GM18858 (cell line): ENCODE measurements at regions not wholly inside any gene's neighbourhood (a gene's known extent, or its start where the extent isn't known, plus 50 kb on each side); places are given as distances from the start of the nearest gene placed in this dataset.
"Not testable (repeated sequence)": the region's sequence is repeated elsewhere in the genome, so short reads cannot be mapped to it uniquely, and the experiment has no call there.

Source experiments
- ATAC-seq: cut with Tn5 transposase; IDR thresholded peaks from one replicate; pipeline ENCODE4 v1.9.1; 2021; ENCODE audit not compliant: unreplicated experiment

- ATAC-seq = no peak
Measured at GRCh38 chr11:34756591-34756990, 135.7 kb downstream of the EHF start.

DNA sequence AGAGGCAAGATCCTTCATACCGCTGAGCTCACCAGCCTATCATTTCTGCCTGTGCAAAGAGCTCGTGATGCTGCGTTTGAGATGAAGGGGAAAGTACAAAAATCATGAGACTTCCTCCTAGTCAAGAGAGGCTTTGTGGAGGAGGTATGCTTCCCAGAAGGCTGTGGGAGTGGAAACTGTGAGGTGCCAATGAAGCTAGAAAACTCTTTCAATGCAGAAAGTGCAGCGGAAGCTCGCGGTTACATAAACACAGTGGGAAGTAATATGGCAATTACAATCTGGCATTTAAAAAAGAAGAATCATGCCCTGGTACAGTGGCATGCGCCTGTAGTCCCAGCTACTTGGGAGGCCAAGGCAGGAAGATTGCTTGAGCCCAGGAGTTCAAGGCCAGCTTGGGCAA is 134.8 kb downstream of the EHF start:
- no peak for ATAC-seq

- ATAC-seq = no peak
Measured at GRCh38 chr11:34754171-34754823, 133.4 kb downstream of the EHF start.

- no peak for ATAC-seq
Measured at GRCh38 chr11:34750692-34751405, 130.0 kb downstream of the EHF start.

DNA sequence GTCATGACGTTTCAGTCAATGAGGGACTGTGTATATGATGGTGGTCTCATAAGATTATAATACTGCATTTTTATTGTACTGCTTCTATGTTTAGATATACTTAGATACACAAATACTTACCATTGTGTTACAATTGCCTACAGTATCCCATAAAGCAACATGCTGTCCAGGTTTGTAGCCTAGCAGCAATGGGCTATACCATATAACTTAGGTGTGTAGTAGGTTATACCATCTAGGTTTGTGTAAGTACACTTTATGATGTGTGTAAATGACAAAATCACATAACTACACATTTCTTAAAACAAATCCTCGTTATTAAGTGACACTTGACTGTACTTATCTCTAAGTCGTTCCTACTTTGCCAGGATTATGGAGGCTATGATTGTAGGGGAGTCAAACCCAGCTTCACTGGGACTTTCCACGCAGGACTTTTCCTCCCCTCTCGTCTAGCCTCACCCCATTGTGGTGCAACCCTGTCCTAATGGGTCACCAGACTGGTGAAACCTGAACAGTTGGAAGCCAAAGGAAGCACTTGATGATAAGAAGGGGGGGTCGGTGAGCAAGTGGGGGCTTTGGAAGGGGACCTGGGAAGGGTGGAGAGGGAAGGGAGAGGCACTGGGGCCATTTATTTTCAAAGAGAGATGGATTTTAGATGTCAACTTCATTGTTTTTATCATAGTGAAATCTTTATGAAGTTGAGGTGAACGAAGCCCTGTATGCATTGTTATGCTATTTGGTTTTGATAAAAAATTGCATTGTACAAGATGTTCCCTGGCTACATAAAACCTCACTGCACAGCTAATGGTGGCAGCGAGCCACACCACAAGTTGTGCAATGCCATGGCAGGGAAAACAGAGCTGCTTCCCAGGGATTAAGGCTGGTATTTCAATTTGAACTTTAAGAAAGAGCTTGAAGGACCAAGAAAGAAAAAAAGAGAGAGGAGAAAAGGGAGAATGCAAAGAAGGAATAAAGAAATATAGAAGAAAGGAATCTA is 129.1 kb downstream of the EHF start:
- no peak for ATAC-seq

- no peak for ATAC-seq
Measured at GRCh38 chr11:34748036-34748435, 127.1 kb downstream of the EHF start.

- ATAC-seq = no peak
Measured at GRCh38 chr11:34747251-34747650, 126.4 kb downstream of the EHF start.

DNA sequence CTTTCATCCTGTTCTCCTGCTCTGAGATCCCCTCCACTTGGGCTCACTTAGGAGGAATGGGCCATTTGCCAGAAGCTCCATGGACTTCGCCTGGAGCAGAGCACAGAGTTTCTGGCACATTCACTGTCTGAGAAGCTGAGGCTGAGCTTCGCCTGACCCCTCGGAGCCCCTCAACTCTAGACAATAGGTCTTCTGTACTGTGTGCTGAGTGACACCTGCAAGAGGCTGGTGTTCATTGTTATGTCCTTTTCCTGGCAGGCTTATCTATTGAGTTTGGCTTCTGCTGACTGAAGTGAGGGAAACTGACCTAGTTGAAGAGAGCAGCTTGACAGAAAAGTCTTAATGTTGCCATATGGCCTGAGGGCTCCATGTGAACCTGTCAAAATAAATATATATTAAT is 124.3 kb downstream of the EHF start:
- no peak for ATAC-seq

DNA sequence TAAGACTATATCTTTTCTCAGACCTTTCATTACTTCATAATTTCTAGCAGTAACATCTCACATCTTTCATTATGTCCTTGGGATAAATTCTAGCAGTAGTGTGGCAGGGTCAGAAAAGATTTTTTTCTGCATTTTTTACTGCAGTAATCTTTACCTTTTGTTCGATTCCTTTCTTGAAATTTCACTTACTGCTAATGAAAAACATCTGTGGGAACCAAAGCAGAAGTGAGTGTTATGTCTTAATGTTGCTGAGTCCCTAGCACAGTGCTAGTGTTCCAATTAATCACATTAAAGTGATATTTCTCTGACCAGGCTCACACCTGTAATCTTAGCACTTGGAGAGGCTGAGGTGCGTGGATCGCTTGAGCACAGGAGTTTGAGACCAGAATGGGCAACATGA is 123.6 kb downstream of the EHF start:
- ATAC-seq = no peak

- no peak for ATAC-seq
Measured at GRCh38 chr11:34738237-34738636, 117.3 kb downstream of the EHF start.

- no peak for ATAC-seq
Measured at GRCh38 chr11:34732831-34733230, 111.9 kb downstream of the EHF start.

DNA sequence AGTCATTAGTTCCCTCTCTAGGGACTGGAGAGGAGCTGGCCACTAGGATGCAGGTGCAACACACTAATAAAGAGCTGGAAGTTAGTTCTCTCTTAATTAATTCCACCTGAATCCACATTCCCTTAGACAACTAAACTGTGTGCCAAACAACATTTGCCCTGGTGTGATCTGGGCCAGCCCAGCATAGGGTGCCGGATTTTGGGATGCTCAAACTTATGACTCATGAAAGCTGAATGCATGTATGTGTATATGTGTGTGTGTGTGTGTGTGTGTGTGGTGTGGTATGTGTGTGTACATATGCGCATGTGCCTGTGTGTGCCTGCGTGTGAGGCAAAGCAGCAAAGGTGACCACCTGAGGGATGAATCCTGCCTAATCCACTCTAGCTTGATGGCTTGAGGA is 110.7 kb downstream of the EHF start:
- no peak for ATAC-seq

DNA sequence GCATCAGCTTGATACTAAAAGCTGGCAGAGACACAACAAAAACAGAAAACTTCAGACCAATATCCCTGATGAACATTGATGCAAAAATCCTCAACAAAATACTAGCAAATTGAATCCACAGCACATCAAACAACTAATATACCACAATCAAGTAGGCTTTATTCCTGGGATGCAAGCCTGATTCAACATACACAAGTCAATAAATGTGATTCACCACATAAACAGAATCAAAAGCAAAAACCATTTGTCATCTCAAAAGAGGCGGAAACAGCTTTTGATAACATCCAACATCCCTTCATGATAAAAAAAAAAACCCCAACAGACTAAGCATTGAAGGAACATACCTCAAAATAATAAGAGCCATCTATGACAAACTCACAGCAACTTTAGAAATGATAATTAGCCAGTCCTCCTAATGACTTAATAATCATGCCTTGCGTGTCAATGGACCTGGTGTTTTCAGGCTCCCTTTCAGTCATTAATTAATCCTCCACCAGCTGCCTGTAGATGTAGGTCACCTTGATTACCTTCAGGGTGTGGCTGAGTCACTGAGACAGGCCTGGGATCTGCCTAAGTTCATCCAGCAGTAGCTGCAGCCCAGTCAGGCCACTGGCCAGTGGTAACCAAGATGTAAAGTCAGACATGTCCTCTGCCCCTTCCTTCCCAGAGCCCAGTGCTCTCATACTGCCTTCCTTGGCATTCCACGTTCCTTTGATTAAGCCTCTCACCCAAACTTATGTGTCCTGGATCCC is 109.8 kb downstream of the EHF start:
- no peak for ATAC-seq

DNA sequence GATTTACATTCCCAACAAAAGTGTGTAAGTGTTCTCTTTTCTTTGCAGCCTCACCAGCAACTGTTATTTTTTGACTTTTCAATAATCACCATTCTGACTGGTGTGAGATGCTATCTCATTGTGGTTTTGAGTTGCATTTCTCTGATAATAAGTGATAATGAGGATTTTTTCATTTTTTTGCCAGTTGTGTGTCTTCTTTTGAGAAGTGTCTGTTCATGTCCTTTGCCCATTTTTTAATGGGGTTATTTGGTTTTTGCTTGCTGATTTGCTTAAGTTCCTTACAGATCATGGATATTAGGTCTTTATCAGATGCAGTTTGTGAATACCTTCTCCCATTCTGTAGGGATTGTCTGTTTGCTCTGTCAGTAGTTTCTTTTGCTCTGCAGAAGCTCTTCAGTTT is 107.7 kb downstream of the EHF start:
- ATAC-seq = no peak

DNA sequence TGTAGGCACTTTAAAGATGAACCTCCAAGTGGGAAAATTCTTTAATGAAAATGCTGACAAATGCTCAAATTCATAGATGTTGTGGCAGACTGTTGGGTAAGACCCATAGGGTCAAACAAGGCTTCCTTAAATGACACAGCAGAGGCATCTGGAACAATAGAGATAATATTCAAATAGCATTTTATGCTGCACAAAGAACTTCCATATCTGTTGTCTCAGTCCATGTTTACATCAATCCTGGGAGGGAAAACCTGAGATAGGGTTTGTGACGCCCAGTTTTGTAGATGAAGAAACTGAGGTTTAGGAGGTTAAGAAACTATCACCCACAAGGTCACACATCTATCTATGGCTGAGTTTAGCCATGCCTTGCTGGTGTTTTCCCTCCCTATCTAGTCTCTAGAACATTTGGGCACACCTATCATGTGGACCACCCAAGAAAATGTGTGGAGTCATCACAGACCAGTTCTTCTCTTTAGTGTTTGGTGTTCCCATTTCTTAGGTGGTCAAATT is 106.4 kb downstream of the EHF start:
- no peak for ATAC-seq

DNA sequence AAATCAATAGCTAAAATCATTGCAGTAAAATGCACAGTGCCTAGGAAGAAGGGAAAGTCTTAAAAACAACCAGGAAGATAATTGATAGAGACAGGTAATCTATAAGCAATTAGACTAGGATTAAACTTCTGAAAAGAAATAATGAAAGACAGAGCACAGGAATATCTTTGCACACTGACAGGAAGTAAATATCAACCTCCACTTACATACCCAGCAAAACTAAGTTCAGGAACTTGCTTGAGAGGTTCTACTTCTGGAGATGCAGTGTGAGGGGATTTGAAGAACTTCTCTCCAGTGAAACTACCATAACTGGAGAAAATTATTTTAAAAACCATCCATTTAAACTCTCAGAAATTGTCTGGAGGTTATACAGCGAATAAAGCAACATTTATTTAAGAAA is 104.1 kb downstream of the EHF start:
- ATAC-seq = no peak

DNA sequence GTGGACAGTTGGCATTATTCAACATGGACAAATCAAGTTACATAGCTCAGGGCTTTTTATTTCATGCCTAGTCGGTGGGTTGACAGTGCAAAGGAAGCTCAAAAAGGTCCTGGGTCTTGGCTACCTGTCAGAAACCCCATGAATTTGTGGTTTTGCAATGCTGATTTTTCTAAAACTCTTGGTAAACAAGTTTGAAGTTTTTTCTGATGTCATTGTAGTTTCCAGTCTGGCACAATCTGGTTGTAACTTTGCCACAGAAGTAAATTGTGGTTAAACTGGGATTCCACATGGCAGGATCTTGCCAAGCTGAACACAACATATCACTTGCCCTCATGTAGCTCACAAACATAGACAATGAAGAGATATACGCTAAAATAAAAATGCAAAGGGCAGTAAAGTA is 100.8 kb downstream of the EHF start:
- ATAC-seq = no peak

DNA sequence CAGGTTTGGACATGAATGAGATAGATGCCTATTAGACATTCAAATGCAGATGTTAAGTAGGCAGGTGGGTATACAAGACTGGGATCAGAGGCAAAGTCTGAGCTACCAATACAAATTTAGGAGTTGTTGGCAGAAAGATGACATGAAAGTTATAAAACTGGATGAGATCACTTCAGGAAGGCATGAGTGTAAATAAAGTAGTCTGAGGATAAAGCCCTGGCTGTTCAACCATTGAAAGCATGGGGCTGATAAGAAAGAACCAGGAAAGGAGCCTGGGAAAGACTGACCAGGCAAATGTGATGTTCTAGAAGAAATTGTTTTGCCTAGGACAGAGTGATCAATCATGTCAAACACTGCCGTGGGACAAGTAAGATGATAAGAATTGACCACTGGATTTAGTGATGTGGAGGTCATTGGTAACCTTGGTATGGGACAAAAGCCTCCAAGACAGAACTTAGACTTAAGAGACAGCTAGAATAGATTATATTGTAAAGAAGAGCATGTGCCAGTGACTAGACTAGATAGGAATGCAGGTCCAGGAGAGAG is 98.5 kb downstream of the EHF start:
- ATAC-seq = no peak

DNA sequence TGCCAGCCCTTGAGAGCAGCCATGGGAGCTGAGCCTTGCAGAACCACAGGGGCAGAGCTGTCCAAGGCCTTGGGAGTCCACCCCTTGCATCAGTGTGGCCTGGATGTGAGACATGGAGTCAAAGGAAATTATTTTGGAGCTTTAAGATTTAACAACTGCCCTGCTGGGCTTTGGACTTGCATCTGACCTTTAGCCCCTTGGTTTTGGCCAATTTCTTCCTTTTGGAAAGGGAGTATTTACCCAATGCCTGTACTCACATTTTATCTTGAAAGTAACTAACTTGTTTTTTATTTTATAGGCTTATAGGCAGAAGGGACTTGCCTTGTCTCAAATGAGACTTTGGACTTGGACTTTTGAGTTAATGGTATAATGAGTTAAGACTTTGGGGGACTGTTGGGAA is 92.7 kb downstream of the EHF start:
- not testable (repeated sequence) for ATAC-seq
